Left lung (tissue), 4 donors: ENCODE measurements at regions not wholly inside any gene's neighbourhood (a gene's known extent, or its start where the extent isn't known, plus 50 kb on each side); places are given as distances from the start of the nearest gene placed in this dataset.

Source experiments
- ATAC-seq: fragments of 200-7000 bp; cut with Tn5 transposase; one replicate; pipeline ENCODE4 v1.9.1; 2020; ENCODE audit warnings: moderate library complexity
- DNase-seq, 4 donors: peaks; one replicate each; pipeline ENCODE4 v3.0.0-alpha.2; 2013 to 2020
- H3K27ac ChIP-seq, 2 donors: fragments of 200-600 bp; sonication (generic) in 1 of 2; one replicate each; pipeline versions ENCODE4 v1.5.0 to v1.8.0; 2020 to 2021
- H3K27me3 ChIP-seq, 2 donors: fragments of 200-600 bp; sonication (generic) in 1 of 2; one replicate each; pipeline versions ENCODE4 v1.5.0 to v1.8.0; 2020 to 2021
- H3K36me3 ChIP-seq, 2 donors: fragments of 200-600 bp; sonication (generic) in 1 of 2; one replicate each; pipeline versions ENCODE4 v1.5.0 to v1.8.0; 2020 to 2021
- H3K4me1 ChIP-seq, 2 donors: fragments of 200-600 bp; one replicate each; pipeline ENCODE4 v1.8.0; 2021
- H3K4me3 ChIP-seq, 2 donors: fragments of 200-600 bp; sonication (generic) in 1 of 2; one replicate each; pipeline versions ENCODE4 v1.5.0 to v1.8.0; 2020 to 2021; ENCODE audit warnings: mild to moderate bottlenecking in 1 of 2
- H3K9me3 ChIP-seq, 2 donors: fragments of 200-600 bp; sonication (generic) in 1 of 2; one replicate each; pipeline versions ENCODE4 v1.5.0 to v1.8.0; 2020 to 2021
- CTCF ChIP-seq, 2 donors: fragments of 200-600 bp; sonication (generic) in 1 of 2; IDR thresholded peaks; one replicate each; pipeline versions ENCODE4 v1.5.0 to v1.8.0; 2021; ENCODE audit warnings: antibody characterized with exemption in 2 of 2
- intact Hi-C, 2 donors: fragments of 100-400 bp; cut with DNase I; formaldehyde crosslinking; loops; one replicate each; pipeline versions ENCODE4 v1.11.2 to v1.14.2; 2022
- donor health status: DM: no; HTN: yes; CAD: no.
- donor health status: DM: no; HTN: no; CAD: no.

GRCh38 chr16:60463986-60464385 lies 1572.3 kb downstream of the CDH8 start:
- Histone ChIP-seq H3K4me3 (no peak overlapping the region), H3K4me1 (no peaks in the 10 kb centered on the region), H3K9me3 (peaks cover 0 to 8% of the 10 kb centered on the region in 2 donors), H3K27ac (no peak overlapping the region), H3K36me3 (no peaks in the 10 kb centered on the region), H3K27me3 (no peaks in the 10 kb centered on the region)
- intact Hi-C loops, result no loop called here
- DNase-seq, result no peak
- TF ChIP-seq CTCF (IDR thresholded peaks at IDR 0.05), result no peak
- ATAC-seq, result no peak

- ATAC-seq, result no peak
- H3K4me1 ChIP-seq, result no peaks in the 10 kb centered on the region
- no peak overlapping the region for H3K27ac ChIP-seq
- intact Hi-C loops, result no loop called here
- no peak for DNase-seq
- peaks cover 0 to 5% of the 10 kb centered on the region in 2 donors for H3K9me3 ChIP-seq
- no peaks in the 10 kb centered on the region for H3K36me3 ChIP-seq
- TF ChIP-seq CTCF (IDR thresholded peaks at IDR 0.05), result no peak
- no peaks in the 10 kb centered on the region for H3K27me3 ChIP-seq
- H3K4me3 ChIP-seq, result no peak overlapping the region
These were observed 1576.8 kb downstream of the CDH8 start for GRCh38 chr16:60459463-60459862.

- DNase-seq (no peak), ATAC-seq (no peak)
- intact Hi-C loops, result no loop called here
These were observed 1578.0 kb downstream of the CDH8 start for GRCh38 chr16:60458255-60458654.

DNA sequence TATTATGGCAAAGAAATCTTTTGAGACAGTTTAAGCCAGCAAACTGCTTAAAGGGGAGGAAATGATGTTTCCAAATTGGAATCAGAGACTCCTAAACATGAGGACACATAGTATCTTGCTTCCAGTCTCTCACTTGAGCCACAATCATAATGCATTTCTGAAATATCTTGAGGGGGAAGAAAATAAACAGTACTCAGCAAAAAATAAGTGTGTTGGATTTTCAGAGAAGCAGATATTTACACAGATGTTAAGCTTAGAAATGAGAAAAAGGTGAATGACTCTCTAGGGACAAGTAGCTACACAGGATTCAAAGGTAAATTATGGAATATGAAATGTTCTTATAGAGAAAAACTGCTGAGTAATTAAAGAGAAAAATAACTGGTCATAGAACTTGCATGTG lies 1583.6 kb downstream of the CDH8 start:
- no peaks in the 10 kb centered on the region for H3K36me3 ChIP-seq
- no peaks in the 10 kb centered on the region for H3K4me1 ChIP-seq
- ATAC-seq (no peak), DNase-seq (no peak)
- H3K9me3 ChIP-seq, result no peaks in the 10 kb centered on the region
- TF ChIP-seq CTCF (IDR thresholded peaks at IDR 0.05), result no peak
- no peak overlapping the region for H3K4me3 ChIP-seq
- no peak overlapping the region for H3K27ac ChIP-seq
- intact Hi-C loops, result no loop called here
- H3K27me3 ChIP-seq, result no peaks in the 10 kb centered on the region

More at GRCh38 chr16:60458255-60458654, 1578.0 kb downstream of the CDH8 start:
- Histone ChIP-seq H3K9me3 (no peaks in the 10 kb centered on the region), H3K4me1 (no peaks in the 10 kb centered on the region), H3K27ac (no peak overlapping the region), H3K36me3 (no peaks in the 10 kb centered on the region), H3K4me3 (no peak overlapping the region), H3K27me3 (no peaks in the 10 kb centered on the region)
- TF ChIP-seq CTCF (IDR thresholded peaks at IDR 0.05), result no peak

GRCh38 chr16:60438894-60439293 lies 1597.3 kb downstream of the CDH8 start:
- Histone ChIP-seq H3K27ac (no peak overlapping the region), H3K9me3 (no peaks in the 10 kb centered on the region), H3K4me3 (no peak overlapping the region), H3K4me1 (no peaks in the 10 kb centered on the region), H3K27me3 (no peaks in the 10 kb centered on the region), H3K36me3 (no peaks in the 10 kb centered on the region)
- intact Hi-C loops, result no loop called here
- DNase-seq (no peak), ATAC-seq (no peak)
- no peak for TF ChIP-seq CTCF (IDR thresholded peaks at IDR 0.05)
